Natural killer cell (primary cell): ENCODE measurements at regions not wholly inside any gene's neighbourhood (a gene's known extent, or its start where the extent isn't known, plus 50 kb on each side); places are given as distances from the start of the nearest gene placed in this dataset.

ENCODE experiments used
- ATAC-seq, 3 donors: fragments of 150-1000 bp in 2 of 3; fragments of 200-7000 bp in 1 of 3; cut with Tn5 transposase; 1 replicate in 1 of 3; 2 replicates in 2 of 3; pipeline ENCODE4 v1.10.0; 2021; ENCODE audit warnings: mild to moderate bottlenecking in 2 of 3, moderate library complexity in 2 of 3
- DNase-seq, 2 donors: peaks; one replicate each; pipeline versions ENCODE4 v3.0.0 to v3.0.0-alpha.2; 2013 to 2021; ENCODE audit warnings: mixed read lengths in 1 of 2
- H3K27ac ChIP-seq: one replicate; pipeline ENCODE4 v1.5.1; 2013; ENCODE audit warnings: mild to moderate bottlenecking, low read length
- H3K27me3 ChIP-seq: one replicate; pipeline ENCODE4 v1.6.1; 2013; ENCODE audit warnings: low read length; ENCODE audit not compliant: control insufficient read depth, insufficient read depth
- H3K36me3 ChIP-seq: one replicate; pipeline ENCODE4 v1.6.1; 2013; ENCODE audit warnings: low read length; ENCODE audit not compliant: control insufficient read depth, insufficient read depth
- H3K4me1 ChIP-seq: one replicate; pipeline ENCODE4 v1.6.1; 2013; ENCODE audit warnings: low read length; ENCODE audit not compliant: control insufficient read depth, insufficient read depth
- H3K4me3 ChIP-seq: one replicate; pipeline ENCODE4 v1.5.1; 2013; ENCODE audit warnings: low read length
- H3K9me3 ChIP-seq: one replicate; pipeline ENCODE4 v1.6.1; 2013; ENCODE audit warnings: low read length; ENCODE audit not compliant: control insufficient read depth, insufficient read depth
- H3K27ac Mint-ChIP-seq, 2 donors: one replicate each; pipeline ENCODE4 v1.8.0; 2022; ENCODE audit warnings: mild to moderate bottlenecking in 2 of 2, mixed read lengths in 2 of 2, moderate library complexity in 1 of 2
- H3K27me3 Mint-ChIP-seq, 2 donors: one replicate each; pipeline ENCODE4 v1.8.0; 2022; ENCODE audit warnings: low read depth in 2 of 2, mixed read lengths in 2 of 2
- H3K36me3 Mint-ChIP-seq: one replicate; pipeline ENCODE4 v1.8.0; 2022; ENCODE audit warnings: mixed read lengths
- H3K4me1 Mint-ChIP-seq, 2 donors: one replicate each; pipeline ENCODE4 v1.8.0; 2022; ENCODE audit warnings: mixed read lengths in 2 of 2
- H3K4me3 Mint-ChIP-seq: one replicate; pipeline ENCODE4 v1.8.0; 2022; ENCODE audit warnings: mild to moderate bottlenecking, moderate library complexity, mixed read lengths
- H3K9me3 Mint-ChIP-seq, 2 donors: one replicate each; pipeline ENCODE4 v1.8.0; 2022; ENCODE audit warnings: mixed read lengths in 2 of 2
- WGBS: methylation state at CpG from one replicate; pipeline ENCODE4 v1.1.7; 2013; ENCODE audit warnings: missing lambda C conversion rate; ENCODE audit not compliant: insufficient coverage; 5-methylcytosine and 5-hydroxymethylcytosine counted together
- intact Hi-C: fragments of 100-400 bp; cut with micrococcal nuclease; formaldehyde crosslinking; loops from one replicate; pipeline ENCODE4 v1.14.2; 2022
- TF ChIP-seq, protein P1 (sequence below): fragments of 200-600 bp; IDR thresholded peaks from one replicate; pipeline ENCODE4 v1.8.0; 2022; ENCODE audit warnings: antibody characterized with exemption

DNA sequence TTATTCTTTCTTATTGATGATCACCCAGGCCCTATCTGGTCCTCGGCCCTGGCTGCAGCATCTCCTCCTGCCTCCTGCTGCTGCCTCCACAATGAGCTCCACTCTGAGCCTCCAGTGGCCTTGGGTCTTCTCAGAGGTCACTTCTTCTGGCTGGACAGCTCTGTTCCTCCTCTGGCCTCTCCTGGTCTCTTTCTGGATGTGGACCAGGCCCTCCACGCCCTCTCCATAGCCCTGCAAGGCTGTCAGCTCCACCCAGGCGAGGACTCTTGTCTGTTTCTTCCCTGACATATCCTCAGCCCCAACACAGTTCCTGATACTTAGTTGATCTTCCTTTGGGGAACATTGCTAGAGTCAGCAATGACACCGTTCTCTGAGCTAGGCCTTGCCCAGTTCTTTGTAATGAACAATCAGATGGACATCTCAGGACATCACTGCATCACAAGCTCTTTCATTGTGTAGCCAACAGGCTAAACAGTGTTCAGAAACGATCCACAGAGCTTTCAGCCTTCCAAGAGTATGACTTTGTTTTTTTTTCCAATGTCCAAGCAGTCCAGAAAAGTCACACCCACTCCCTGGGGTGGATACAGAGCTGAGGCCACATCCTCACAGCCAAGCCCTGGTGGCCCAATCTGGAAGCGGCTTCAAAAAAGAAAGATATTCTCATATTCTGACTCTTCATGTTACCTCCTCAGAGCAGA, 62.5 kb upstream of the DNAH5 start:
- Mint-ChIP-seq H3K36me3 (no peaks in the 10 kb centered on the region), H3K9me3 (no peaks in the 10 kb centered on the region), H3K4me3 (no peak overlapping the region), H3K4me1 (peaks cover 9 to 10% of the 10 kb centered on the region in 2 donors), H3K27me3 (peaks cover 27 to 53% of the 10 kb centered on the region in 2 donors), H3K27ac (no peak overlapping the region)
- Histone ChIP-seq H3K27ac (no peak overlapping the region), H3K4me1 (peaks cover 5% of the 10 kb centered on the region), H3K9me3 (no peaks in the 10 kb centered on the region), H3K27me3 (no peaks in the 10 kb centered on the region), H3K4me3 (no peak overlapping the region), H3K36me3 (no peaks in the 10 kb centered on the region)
- WGBS = 71% methylated on average over 6 of the region's 6 CpGs
- TF ChIP-seq, protein P1, sequence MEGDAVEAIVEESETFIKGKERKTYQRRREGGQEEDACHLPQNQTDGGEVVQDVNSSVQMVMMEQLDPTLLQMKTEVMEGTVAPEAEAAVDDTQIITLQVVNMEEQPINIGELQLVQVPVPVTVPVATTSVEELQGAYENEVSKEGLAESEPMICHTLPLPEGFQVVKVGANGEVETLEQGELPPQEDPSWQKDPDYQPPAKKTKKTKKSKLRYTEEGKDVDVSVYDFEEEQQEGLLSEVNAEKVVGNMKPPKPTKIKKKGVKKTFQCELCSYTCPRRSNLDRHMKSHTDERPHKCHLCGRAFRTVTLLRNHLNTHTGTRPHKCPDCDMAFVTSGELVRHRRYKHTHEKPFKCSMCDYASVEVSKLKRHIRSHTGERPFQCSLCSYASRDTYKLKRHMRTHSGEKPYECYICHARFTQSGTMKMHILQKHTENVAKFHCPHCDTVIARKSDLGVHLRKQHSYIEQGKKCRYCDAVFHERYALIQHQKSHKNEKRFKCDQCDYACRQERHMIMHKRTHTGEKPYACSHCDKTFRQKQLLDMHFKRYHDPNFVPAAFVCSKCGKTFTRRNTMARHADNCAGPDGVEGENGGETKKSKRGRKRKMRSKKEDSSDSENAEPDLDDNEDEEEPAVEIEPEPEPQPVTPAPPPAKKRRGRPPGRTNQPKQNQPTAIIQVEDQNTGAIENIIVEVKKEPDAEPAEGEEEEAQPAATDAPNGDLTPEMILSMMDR = no peak
- intact Hi-C loops = no loop called here
- ATAC-seq (no peak), DNase-seq (no peak)

GRCh38 chr5:14004598-14005394, 60.3 kb upstream of the DNAH5 start:
- intact Hi-C loops = no loop called here
- WGBS = 83% methylated on average over 6 of the region's 6 CpGs
- TF ChIP-seq, protein P1 = no peak

GRCh38 chr5:14003936-14004335, 59.4 kb upstream of the DNAH5 start:
- ATAC-seq = no peak
- TF ChIP-seq, protein P1 = no peak
- Mint-ChIP-seq H3K9me3 (no peaks in the 10 kb centered on the region), H3K27ac (no peak overlapping the region), H3K36me3 (no peaks in the 10 kb centered on the region), H3K4me1 (no peaks in the 10 kb centered on the region), H3K27me3 (peaks cover 14 to 40% of the 10 kb centered on the region in 2 donors), H3K4me3 (no peak overlapping the region)
- WGBS = 73% methylated on average over 4 of the region's 4 CpGs
- no peaks in the 10 kb centered on the region for H3K27me3 ChIP-seq
- DNase-seq = no peak
- no peak overlapping the region for H3K4me3 ChIP-seq
- H3K9me3 ChIP-seq = no peaks in the 10 kb centered on the region
- intact Hi-C loops = no loop called here
- H3K4me1 ChIP-seq = no peaks in the 10 kb centered on the region
- no peaks in the 10 kb centered on the region for H3K36me3 ChIP-seq
- H3K27ac ChIP-seq = no peak overlapping the region

More at GRCh38 chr5:14004598-14005394, 60.3 kb upstream of the DNAH5 start:
- Histone ChIP-seq H3K4me1 (no peaks in the 10 kb centered on the region), H3K9me3 (no peaks in the 10 kb centered on the region), H3K36me3 (no peaks in the 10 kb centered on the region), H3K27ac (no peak overlapping the region), H3K27me3 (no peaks in the 10 kb centered on the region), H3K4me3 (no peak overlapping the region)
- H3K4me3 Mint-ChIP-seq = no peak overlapping the region
- H3K27me3 Mint-ChIP-seq = peaks cover 18 to 43% of the 10 kb centered on the region in 2 donors
- ATAC-seq (no peak), DNase-seq (no peak)
- no peaks in the 10 kb centered on the region for H3K36me3 Mint-ChIP-seq
- H3K9me3 Mint-ChIP-seq = no peaks in the 10 kb centered on the region
- no peaks in the 10 kb centered on the region for H3K4me1 Mint-ChIP-seq
- no peak overlapping the region for H3K27ac Mint-ChIP-seq
